ENCODE measurements at regions not wholly inside any gene's neighbourhood (a gene's known extent, or its start where the extent isn't known, plus 50 kb on each side); places are given as distances from the start of the nearest gene placed in this dataset.

- no peak for TF ChIP-seq CTCF (conservative IDR thresholded peaks at IDR 0.05 in 1 of 2, IDR thresholded peaks at IDR 0.05 in 1 of 2; ENCODE audit: low read depth in 1 of 2, low read length in 2 of 2)
- no peak for TF ChIP-seq EZH2 (IDR thresholded peaks at IDR 0.05; ENCODE audit: low read length, missing control alignments)
Observed at GRCh38 chr6:130696806-130697205, 130.4 kb upstream of the SMLR1 start.
